ENCODE measurements at regions not wholly inside any gene's neighbourhood (a gene's known extent, or its start where the extent isn't known, plus 50 kb on each side); places are given as distances from the start of the nearest gene placed in this dataset.

GRCh38 chr11:70948855-70949531 lies 303.4 kb downstream of the SHANK2 start:
- DNase-seq, result no peak
- intact Hi-C loops (cut with DNase I; ENCODE audit: low total_unique reads), result no loop called here
- Histone ChIP-seq H3K36me3 (no peaks in the 10 kb centered on the region), H3K9me3 (peaks cover 0 to 3% of the 10 kb centered on the region in 2 donors), H3K27me3 (no peaks in the 10 kb centered on the region), H3K4me3 (no peak overlapping the region), H3K27ac (no peak overlapping the region), H3K4me1 (no peaks in the 10 kb centered on the region)
- TF ChIP-seq, protein P1, sequence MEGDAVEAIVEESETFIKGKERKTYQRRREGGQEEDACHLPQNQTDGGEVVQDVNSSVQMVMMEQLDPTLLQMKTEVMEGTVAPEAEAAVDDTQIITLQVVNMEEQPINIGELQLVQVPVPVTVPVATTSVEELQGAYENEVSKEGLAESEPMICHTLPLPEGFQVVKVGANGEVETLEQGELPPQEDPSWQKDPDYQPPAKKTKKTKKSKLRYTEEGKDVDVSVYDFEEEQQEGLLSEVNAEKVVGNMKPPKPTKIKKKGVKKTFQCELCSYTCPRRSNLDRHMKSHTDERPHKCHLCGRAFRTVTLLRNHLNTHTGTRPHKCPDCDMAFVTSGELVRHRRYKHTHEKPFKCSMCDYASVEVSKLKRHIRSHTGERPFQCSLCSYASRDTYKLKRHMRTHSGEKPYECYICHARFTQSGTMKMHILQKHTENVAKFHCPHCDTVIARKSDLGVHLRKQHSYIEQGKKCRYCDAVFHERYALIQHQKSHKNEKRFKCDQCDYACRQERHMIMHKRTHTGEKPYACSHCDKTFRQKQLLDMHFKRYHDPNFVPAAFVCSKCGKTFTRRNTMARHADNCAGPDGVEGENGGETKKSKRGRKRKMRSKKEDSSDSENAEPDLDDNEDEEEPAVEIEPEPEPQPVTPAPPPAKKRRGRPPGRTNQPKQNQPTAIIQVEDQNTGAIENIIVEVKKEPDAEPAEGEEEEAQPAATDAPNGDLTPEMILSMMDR (IDR thresholded peaks at IDR 0.05), result no peak
- TF ChIP-seq POLR2A (IDR thresholded peaks at IDR 0.05), result no peak

DNA sequence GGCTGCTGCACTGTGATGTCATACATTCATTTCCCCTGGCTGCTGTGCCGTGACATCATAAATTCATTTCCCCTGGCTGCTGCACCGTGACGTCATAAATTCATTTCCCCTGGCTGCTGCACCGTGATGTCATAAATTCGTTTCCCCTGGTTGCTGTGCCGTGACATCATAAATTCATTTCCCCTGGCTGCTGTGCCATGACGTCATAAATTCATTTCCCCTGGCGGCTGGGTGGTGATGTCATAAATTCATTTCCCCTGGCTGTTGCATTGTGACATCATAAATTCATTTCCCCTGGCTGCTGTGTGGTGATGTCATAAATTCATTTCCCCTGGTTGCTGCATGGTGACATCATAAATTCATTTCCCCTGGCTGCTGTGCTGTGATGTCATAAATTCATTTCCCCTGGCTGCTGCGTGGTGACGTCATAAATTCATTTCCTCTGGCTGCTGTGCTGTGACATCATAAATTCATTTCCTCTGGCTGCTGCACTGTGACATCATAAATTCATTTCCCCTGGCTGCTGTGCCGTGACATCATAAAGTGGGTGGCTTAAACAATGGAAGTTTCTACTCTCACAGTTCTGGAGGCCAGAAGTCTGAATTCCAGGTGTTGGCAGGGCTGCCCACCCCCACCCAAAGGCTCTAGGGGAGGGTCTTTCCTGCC lies 301.1 kb downstream of the SHANK2 start:
- DNase-seq, result no peak
- Histone ChIP-seq H3K27ac (no peak overlapping the region), H3K36me3 (no peaks in the 10 kb centered on the region)

GRCh38 chr11:70952191-70952590 lies 300.2 kb downstream of the SHANK2 start:
- Histone ChIP-seq H3K4me3 (no peak overlapping the region), H3K9me3 (peaks cover 0 to 3% of the 10 kb centered on the region in 2 donors), H3K27me3 (no peaks in the 10 kb centered on the region), H3K4me1 (no peaks in the 10 kb centered on the region), H3K27ac (no peak overlapping the region), H3K36me3 (no peaks in the 10 kb centered on the region)
- TF ChIP-seq, protein P1 (IDR thresholded peaks at IDR 0.05), result no peak
- no peak for TF ChIP-seq POLR2A (IDR thresholded peaks at IDR 0.05)
- no peak for DNase-seq
- intact Hi-C loops (cut with DNase I; ENCODE audit: low total_unique reads), result no loop called here

More for the DNA sequence above, 301.1 kb downstream of the SHANK2 start:
- intact Hi-C loops (cut with DNase I; ENCODE audit: low total_unique reads), result no loop called here
- H3K4me1 ChIP-seq, result no peaks in the 10 kb centered on the region
- no peaks in the 10 kb centered on the region for H3K27me3 ChIP-seq
- no peak overlapping the region for H3K4me3 ChIP-seq
- H3K9me3 ChIP-seq, result peaks cover 0 to 3% of the 10 kb centered on the region in 2 donors
- TF ChIP-seq, protein P1 (IDR thresholded peaks at IDR 0.05), result no peak
- no peak for TF ChIP-seq POLR2A (IDR thresholded peaks at IDR 0.05)

DNA sequence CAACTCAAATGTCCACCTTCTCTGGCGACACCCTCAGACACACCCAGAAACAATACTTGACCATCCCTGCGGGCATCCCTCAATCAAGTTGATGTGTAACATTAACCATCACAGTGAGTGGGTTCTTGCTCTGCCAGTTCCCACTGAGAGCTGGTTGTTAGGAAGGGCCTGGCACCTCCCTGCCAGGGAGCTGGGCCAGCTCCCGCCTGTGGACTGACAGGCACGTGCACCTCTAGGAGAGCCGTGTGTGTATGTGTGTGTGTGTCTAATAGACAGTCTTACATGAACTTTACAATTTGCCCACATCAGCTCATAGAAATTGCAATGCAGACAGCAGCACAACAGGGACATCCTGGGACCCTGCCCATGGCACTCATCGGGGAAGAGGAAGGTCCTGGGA lies 298.7 kb downstream of the SHANK2 start:
- no peaks in the 10 kb centered on the region for H3K4me1 ChIP-seq
- TF ChIP-seq, protein P1 (IDR thresholded peaks at IDR 0.05), result no peak
- TF ChIP-seq POLR2A (IDR thresholded peaks at IDR 0.05), result no peak
- H3K27ac ChIP-seq, result no peak overlapping the region
- H3K9me3 ChIP-seq, result peaks cover 0 to 3% of the 10 kb centered on the region in 2 donors
- no peaks in the 10 kb centered on the region for H3K27me3 ChIP-seq
- H3K4me3 ChIP-seq, result no peak overlapping the region
- no peaks in the 10 kb centered on the region for H3K36me3 ChIP-seq
- intact Hi-C loops (cut with DNase I; ENCODE audit: low total_unique reads), result no loop called here
- no peak for DNase-seq

GRCh38 chr11:70954471-70954870 lies 297.9 kb downstream of the SHANK2 start:
- Histone ChIP-seq H3K4me1 (no peaks in the 10 kb centered on the region), H3K9me3 (peaks cover 0 to 3% of the 10 kb centered on the region in 2 donors), H3K27ac (no peak overlapping the region), H3K4me3 (no peak overlapping the region), H3K27me3 (no peaks in the 10 kb centered on the region), H3K36me3 (no peaks in the 10 kb centered on the region)
- no peak for DNase-seq
- no peak for TF ChIP-seq POLR2A (IDR thresholded peaks at IDR 0.05)
- TF ChIP-seq, protein P1 (IDR thresholded peaks at IDR 0.05), result no peak
- intact Hi-C loops (cut with DNase I; ENCODE audit: low total_unique reads), result no loop called here
